KMS-11 (cell line): ENCODE measurements at regions not wholly inside any gene's neighbourhood (a gene's known extent, or its start where the extent isn't known, plus 50 kb on each side); places are given as distances from the start of the nearest gene placed in this dataset.
"Not testable (repeated sequence)": the region's sequence is repeated elsewhere in the genome, so short reads cannot be mapped to it uniquely, and the experiment has no call there.

Experiments used
- H2AFZ ChIP-seq: fragments of 200-600 bp; sonication (generic); 2 replicates; pipeline ENCODE4 v1.6.1; 2016; ENCODE audit warnings: antibody characterized with exemption, mixed run types, low read depth
- H3K27ac ChIP-seq: fragments of 200-600 bp; sonication (generic); 2 replicates; pipeline ENCODE4 v1.6.1; 2016; ENCODE audit warnings: mild to moderate bottlenecking, mixed run types
- H3K27me3 ChIP-seq: fragments of 200-600 bp; sonication (generic); 2 replicates; pipeline ENCODE4 v1.6.1; 2017; ENCODE audit warnings: mild to moderate bottlenecking, low read depth, mixed run types, moderate library complexity; ENCODE audit not compliant: insufficient read depth
- H3K36me3 ChIP-seq: fragments of 200-600 bp; sonication (generic); 2 replicates; pipeline ENCODE4 v1.6.1; 2017; ENCODE audit warnings: mild to moderate bottlenecking, mixed run types; ENCODE audit not compliant: insufficient read depth
- H3K4me1 ChIP-seq: fragments of 200-600 bp; sonication (generic); 2 replicates; pipeline ENCODE4 v1.6.1; 2016; ENCODE audit warnings: mild to moderate bottlenecking, low read depth, mixed run types; ENCODE audit not compliant: poor library complexity, severe bottlenecking
- H3K4me2 ChIP-seq: fragments of 200-600 bp; sonication (generic); 2 replicates; pipeline ENCODE4 v1.7.0; 2016; ENCODE audit warnings: mild to moderate bottlenecking, mixed run types
- H3K4me3 ChIP-seq: fragments of 200-600 bp; sonication (generic); IDR thresholded peaks from 2 replicates; pipeline ENCODE4 v1.6.1; 2017; ENCODE audit warnings: low read depth, low read length, mixed read lengths; ENCODE audit not compliant: insufficient read depth
- H3K79me2 ChIP-seq: fragments of 200-600 bp; sonication (generic); 2 replicates; pipeline ENCODE4 v1.6.1; 2016; ENCODE audit warnings: low read depth, mixed run types; ENCODE audit not compliant: insufficient read depth
- H3K9ac ChIP-seq: fragments of 200-600 bp; sonication (generic); 2 replicates; pipeline ENCODE4 v1.6.1; 2016; ENCODE audit warnings: mild to moderate bottlenecking, mixed run types
- H4K20me1 ChIP-seq: fragments of 200-600 bp; sonication (generic); 2 replicates; pipeline ENCODE4 v1.6.1; 2016; ENCODE audit warnings: mild to moderate bottlenecking, mixed run types; ENCODE audit not compliant: insufficient read depth
- CTCF ChIP-seq: fragments of 200-600 bp; sonication (generic); conservative IDR thresholded peaks from 2 replicates; pipeline ENCODE4 v1.6.1; 2017; ENCODE audit warnings: low read depth, mild to moderate bottlenecking, antibody characterized with exemption, low read length, moderate library complexity, mixed read lengths

DNA sequence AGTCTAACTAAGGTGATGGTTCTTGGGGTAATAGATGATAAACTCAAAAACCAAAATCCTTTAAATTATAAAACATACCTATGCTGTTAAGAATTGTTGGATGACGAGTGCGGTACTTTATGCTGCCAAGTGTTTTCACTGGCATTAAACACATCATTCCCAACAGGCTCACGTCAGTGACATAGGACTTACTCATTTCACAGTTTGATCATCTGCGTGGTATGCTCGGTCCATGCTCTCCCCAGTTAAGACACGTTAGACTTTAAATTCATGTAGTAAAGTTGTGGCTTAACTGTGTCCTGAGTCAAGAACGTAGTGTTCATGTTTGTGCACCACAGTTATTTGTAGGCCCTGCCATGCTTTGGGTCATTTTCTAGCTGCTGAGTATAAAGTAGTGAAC, 125.6 kb upstream of the MYT1L start:
- no peaks in the 10 kb centered on the region for H3K4me1 ChIP-seq
- H3K36me3 ChIP-seq: no peaks in the 10 kb centered on the region
- no peak overlapping the region for H3K9ac ChIP-seq
- no peaks in the 10 kb centered on the region for H3K79me2 ChIP-seq
- H3K4me3 ChIP-seq: no peak overlapping the region
- H3K27ac ChIP-seq: no peak overlapping the region
- H4K20me1 ChIP-seq: no peaks in the 10 kb centered on the region
- H3K27me3 ChIP-seq: no peaks in the 10 kb centered on the region
- no peak overlapping the region for H3K4me2 ChIP-seq
- no peak overlapping the region for H2AFZ ChIP-seq
- TF ChIP-seq CTCF: no peak

DNA sequence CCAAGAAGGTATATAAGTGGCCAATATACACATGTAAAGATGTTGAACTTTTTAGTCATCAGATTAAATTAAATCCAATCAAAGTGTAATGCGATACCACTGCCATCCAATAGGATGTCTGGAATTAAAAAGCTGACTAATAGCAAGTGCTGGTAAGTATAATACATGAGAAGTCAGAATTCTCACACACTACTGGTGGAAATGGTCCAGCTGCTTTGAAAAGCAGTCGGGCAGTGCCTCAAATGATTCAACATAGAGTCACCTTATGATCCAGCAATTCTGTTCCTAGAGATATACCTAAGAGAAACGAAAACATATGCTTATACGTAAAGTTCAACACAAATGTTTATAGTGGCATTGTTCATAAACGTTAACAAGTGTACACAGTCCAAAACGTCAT, 124.1 kb upstream of the MYT1L start:
- Histone ChIP-seq H4K20me1 (no peaks in the 10 kb centered on the region), H3K4me1 (no peaks in the 10 kb centered on the region), H3K79me2 (no peaks in the 10 kb centered on the region), H3K36me3 (no peaks in the 10 kb centered on the region), H3K4me2 (no peak overlapping the region), H3K4me3 (no peak overlapping the region), H3K27me3 (no peaks in the 10 kb centered on the region), H2AFZ (no peak overlapping the region), H3K27ac (no peak overlapping the region), H3K9ac (no peak overlapping the region)
- TF ChIP-seq CTCF: no peak

DNA sequence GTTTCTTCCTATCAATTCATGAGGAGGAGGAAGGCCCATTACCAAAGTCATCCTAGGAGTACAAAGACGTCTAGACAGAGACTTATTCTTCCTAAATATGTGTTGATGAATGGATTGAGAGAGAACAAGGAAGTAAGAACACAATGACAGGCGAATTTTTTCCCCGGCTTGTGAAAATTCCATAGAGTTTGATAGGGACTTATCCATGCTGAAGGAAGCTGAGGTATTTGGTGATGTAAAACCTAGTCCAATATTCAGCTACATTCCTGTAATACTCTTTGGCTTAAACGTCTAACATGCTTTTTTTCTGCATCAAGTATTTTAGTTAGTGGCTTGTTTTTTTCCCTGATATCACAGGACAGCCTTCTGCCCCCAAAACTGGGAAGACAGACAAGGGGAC, 121.9 kb upstream of the MYT1L start:
- H3K36me3 ChIP-seq: no peaks in the 10 kb centered on the region
- no peak for TF ChIP-seq CTCF
- H3K4me2 ChIP-seq: no peak overlapping the region
- H3K4me1 ChIP-seq: no peaks in the 10 kb centered on the region
- H3K79me2 ChIP-seq: no peaks in the 10 kb centered on the region
- no peak overlapping the region for H3K9ac ChIP-seq
- H3K27ac ChIP-seq: no peak overlapping the region
- no peaks in the 10 kb centered on the region for H3K27me3 ChIP-seq
- no peak overlapping the region for H2AFZ ChIP-seq
- H3K4me3 ChIP-seq: no peak overlapping the region
- no peaks in the 10 kb centered on the region for H4K20me1 ChIP-seq

DNA sequence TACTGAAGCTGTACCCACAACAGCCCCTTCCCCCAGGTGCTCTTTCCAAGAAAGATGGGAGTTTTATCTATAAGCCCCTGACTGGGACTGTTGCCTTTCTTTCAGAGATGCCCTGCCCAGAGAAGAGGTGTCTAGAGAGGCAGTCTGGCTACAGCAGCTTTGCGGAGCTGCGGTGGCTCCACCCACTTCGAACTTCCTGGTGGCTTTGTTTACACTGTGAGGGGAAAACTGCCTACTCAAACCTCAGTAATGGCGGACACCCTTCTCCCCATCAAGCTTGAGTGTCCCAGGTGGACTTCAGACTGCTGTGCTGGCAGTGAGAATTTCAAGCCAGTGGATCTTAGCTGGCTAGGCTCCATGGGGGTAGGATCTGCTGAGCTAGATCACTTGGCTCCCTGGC, 120.2 kb upstream of the MYT1L start:
- H3K36me3 ChIP-seq, H3K27me3 ChIP-seq, H3K4me1 ChIP-seq, H4K20me1 ChIP-seq, H2AFZ ChIP-seq, H3K27ac ChIP-seq, H3K79me2 ChIP-seq, H3K4me3 ChIP-seq, H3K9ac ChIP-seq, H3K4me2 ChIP-seq: not testable (repeated sequence)

DNA sequence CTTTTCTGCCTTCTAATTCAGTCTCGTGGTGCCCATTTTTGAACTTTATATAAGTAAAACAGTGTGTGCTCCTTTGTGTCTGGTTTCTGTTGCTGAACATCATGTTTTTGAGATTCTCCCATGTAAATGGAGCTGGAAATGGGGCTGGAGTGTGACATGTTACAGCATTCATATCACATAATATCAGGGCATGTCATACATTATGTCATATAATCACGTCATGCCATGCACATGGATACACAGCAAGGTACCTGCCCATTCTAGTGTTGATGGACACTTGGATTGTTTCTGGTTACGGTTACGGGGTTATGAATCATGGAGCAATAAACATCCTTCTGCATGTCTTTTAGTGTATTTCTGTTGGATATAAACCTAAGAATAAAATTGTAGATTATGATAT, 117.1 kb upstream of the MYT1L start:
- TF ChIP-seq CTCF: no peak
- Histone ChIP-seq H3K4me2 (no peak overlapping the region), H4K20me1 (no peaks in the 10 kb centered on the region), H2AFZ (no peak overlapping the region), H3K36me3 (no peaks in the 10 kb centered on the region), H3K27me3 (no peaks in the 10 kb centered on the region), H3K79me2 (no peaks in the 10 kb centered on the region), H3K4me1 (no peaks in the 10 kb centered on the region), H3K27ac (no peak overlapping the region), H3K9ac (no peak overlapping the region), H3K4me3 (no peak overlapping the region)
